Ovary (tissue), 3 donors: ENCODE measurements at regions not wholly inside any gene's neighbourhood (a gene's known extent, or its start where the extent isn't known, plus 50 kb on each side); places are given as distances from the start of the nearest gene placed in this dataset.

Experiments
- EP300 ChIP-seq: sonication (generic); formaldehyde crosslinking; IDR thresholded peaks from one replicate; pipeline ENCODE4 v1.6.1; 2017; ENCODE audit warnings: antibody characterized with exemption
- POLR2A ChIP-seq: fragments of 450-650 bp; IDR thresholded peaks from one replicate; pipeline ENCODE4 v1.6.1; 2017; ENCODE audit warnings: antibody characterized with exemption, mild to moderate bottlenecking, moderate library complexity
- TF ChIP-seq, protein P1 (sequence below), 3 donors: fragments of 450-650 bp in 2 of 3; fragments of 200-600 bp in 1 of 3; IDR thresholded peaks; one replicate each; pipeline versions ENCODE4 v1.5.1 to v1.8.0; 2016 to 2022; ENCODE audit warnings: antibody characterized with exemption in 3 of 3, mild to moderate bottlenecking in 1 of 3
- donor health status: DM: no; HTN: no; CAD: no.

DNA sequence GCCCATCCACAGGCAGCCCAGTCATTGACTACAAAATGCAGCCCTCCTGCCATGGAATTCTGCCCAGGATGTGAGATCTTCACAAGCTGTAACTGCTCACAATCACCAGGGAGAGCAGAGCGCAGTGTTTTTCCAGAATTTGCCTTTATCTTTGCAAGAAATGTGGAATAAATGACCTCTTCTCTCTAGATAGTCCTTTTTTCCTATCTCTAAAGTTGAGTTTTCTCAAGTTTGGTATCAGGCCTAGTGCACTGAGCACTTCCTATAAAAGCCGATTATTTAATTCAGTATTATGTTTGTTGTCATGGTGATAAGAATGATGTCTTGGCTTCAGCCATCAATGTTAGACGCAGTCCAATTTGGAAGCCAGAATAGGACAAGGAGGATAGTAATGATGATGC is 246.9 kb upstream of the IRF2BP2 start:
- TF ChIP-seq, protein P1, sequence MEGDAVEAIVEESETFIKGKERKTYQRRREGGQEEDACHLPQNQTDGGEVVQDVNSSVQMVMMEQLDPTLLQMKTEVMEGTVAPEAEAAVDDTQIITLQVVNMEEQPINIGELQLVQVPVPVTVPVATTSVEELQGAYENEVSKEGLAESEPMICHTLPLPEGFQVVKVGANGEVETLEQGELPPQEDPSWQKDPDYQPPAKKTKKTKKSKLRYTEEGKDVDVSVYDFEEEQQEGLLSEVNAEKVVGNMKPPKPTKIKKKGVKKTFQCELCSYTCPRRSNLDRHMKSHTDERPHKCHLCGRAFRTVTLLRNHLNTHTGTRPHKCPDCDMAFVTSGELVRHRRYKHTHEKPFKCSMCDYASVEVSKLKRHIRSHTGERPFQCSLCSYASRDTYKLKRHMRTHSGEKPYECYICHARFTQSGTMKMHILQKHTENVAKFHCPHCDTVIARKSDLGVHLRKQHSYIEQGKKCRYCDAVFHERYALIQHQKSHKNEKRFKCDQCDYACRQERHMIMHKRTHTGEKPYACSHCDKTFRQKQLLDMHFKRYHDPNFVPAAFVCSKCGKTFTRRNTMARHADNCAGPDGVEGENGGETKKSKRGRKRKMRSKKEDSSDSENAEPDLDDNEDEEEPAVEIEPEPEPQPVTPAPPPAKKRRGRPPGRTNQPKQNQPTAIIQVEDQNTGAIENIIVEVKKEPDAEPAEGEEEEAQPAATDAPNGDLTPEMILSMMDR (IDR thresholded peaks at IDR 0.05): no peak
- TF ChIP-seq POLR2A: no peak
- no peak for TF ChIP-seq EP300
